ENCODE measurements at regions not wholly inside any gene's neighbourhood (a gene's known extent, or its start where the extent isn't known, plus 50 kb on each side); places are given as distances from the start of the nearest gene placed in this dataset.
"Not testable (repeated sequence)": the region's sequence is repeated elsewhere in the genome, so short reads cannot be mapped to it uniquely, and the experiment has no call there.

DNA sequence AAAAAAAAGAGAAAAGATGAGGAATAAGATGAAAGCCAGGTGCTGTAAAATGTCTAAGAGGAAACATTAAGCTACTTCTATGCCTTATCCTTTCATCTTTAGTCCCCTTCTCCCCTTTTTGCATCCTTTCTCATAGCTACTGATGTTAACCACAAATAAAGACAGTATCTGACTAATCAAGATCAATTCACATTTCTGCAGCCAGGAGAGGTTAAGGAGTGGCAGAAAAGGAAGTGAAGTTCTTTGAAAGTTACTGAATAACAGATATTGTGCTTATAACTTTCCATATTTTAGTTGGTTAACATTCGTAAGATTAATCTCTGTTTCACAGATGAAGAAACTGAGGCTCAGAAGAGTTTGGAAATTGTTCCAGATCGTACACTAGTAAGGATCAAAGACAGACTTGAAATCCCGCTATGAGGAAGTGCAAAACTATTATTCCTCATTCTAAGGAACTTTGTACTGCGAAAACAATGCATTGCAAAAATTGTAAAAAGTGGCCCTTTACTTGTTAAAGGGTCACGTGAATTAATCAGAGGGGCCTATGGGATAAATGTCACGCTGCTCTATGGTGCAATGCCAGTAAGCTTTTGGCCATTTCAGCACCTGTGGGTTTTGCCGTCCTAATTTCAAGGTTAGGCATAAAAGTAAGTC is 117.7 kb upstream of the GRM7 start:
- DNase-seq, result no peak

GRCh38 chr3:6746443-6746842 is 114.5 kb upstream of the GRM7 start:
- no peak for DNase-seq

DNA sequence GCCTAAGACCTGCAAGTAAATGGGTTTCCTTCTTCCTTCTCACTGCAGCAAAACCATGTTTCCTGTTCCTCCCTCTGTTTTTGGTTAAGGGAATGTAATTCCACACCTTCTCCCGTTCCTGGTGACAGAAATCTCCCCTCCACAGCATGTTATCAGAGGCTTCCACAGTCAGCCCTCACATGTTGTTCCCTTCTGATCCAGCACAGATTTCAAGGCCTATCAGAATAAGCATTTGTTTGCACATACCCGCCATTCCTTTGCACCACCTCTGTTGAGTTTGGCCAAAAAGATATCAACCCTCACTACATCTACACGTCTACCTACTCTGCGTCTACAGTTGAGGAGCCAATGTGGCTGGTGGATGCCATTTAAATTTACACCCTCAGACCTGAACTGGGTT is 113.9 kb upstream of the GRM7 start:
- DNase-seq, result no peak

DNA sequence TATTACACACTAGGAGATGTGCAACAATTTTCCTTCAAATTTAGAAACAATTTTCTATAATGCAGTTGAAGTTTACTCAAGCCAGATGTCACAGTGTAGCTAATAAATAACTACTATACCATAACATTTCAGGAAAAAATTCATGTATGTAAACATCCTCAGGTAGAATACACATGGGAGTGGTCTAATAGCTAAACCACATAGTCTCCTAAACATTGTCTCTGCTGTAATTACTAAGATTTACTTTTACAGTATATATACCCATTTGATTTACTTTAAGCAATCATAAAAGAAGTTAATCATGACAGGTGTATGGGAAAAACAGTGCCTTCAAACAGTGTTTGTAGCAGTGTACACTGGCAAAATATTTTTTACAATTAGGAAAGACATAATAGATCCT is 110.1 kb upstream of the GRM7 start:
- DNase-seq, result no peak

DNA sequence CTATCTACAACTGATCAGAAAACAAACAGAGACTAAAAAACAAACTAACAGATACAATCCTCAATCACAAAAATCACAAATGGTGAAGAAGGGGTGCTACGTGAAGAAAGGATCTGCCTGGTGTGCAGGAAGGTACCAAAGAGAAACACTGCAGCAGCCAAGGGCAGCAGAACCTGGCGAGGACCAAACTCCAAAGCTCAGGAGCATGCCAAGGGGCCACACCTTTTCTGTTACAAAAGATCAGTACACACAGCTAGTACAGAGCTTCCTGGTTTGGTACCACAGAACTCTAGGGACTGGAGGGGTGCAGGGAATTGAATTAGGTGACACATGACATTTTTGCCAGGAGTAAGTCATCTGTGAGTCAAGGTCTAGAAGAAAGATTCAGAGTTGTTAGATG is 107.4 kb upstream of the GRM7 start:
- DNase-seq, result no peak

DNA sequence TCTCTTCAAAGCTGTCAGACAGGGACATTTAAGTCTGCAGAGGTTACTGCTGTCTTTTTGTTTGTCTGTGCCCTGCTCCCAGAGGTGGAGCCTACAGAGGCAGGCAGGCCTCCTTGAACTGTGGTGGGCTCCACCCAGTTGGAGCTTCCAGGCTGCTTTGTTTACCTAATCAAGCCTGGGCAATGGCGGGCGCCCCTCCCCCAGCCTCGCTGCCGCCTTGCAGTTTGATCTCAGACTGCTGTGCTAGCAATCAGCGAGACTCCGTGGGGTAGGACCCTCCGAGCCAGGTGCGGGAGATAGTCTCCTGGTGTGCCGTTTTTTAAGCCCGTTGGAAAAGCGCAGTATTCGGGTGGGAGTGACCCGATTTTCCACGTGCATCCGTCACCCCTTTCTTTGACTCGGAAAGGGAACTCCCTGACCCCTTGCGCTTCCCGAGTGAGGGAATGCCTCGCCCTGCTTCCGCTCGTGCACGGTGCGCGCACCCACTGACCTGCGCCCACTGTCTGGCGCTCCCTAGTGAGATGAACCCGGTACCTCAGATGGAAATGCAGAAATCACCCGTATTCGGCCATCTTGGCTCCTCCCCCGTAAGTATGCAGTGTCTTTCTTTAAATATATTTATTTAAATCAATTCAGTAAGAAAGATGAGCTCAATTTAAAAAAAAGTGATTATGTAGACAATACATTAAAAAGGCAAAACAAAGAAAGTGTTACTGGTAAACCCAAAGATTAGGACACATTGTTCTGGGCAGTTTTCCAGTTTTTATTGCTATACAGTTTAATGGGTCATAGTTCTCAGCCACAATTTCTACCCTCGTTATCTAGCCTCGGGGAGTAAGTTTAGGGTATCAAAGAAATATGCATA is 91.2 kb upstream of the GRM7 start:
- not testable (repeated sequence) for DNase-seq

- no peak for DNase-seq
Observed at GRCh38 chr3:6770397-6770690, 90.6 kb upstream of the GRM7 start.

GRCh38 chr3:6771171-6771570 is 89.7 kb upstream of the GRM7 start:
- DNase-seq, result no peak

- no peak for DNase-seq
Observed at GRCh38 chr3:6779140-6779539, 81.8 kb upstream of the GRM7 start.

DNA sequence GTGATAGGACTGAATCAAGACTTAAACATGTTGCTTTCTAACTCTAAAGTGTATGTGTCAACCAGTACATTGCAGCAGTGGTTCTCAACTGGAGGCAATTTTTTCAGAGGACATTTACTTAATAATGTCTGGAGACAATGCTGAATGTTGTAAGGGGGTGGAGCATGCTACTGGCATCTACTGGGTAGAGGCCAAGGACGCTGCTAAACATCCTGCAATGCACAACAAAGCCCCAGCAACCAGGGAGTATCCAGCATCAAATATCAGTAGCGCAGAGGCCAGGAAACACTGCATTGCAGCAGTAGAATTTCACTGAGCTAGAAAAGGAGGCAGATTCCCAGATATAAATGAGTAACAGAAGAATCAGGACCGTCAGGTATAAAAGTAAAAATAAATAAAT is 79.8 kb upstream of the GRM7 start:
- DNase-seq, result no peak

DNA sequence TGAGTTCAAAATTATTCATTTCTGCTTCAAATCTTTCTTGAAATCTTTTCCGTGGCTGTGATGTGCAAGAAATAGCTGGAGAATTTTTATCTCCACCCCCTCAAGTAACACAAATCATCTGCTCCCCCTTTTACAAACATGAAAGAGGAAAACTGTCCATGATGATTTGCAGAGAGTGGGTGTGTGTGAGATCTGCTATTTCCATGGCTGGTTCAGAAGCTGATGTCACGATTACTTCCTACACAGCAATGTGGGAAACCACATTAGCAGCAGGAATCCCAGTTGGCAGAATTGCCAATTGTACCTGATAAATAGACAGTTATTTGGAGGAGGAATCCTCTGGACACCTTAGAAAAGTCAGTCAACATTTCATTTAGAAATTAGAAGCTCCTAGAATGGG is 75.2 kb upstream of the GRM7 start:
- DNase-seq, result no peak

DNA sequence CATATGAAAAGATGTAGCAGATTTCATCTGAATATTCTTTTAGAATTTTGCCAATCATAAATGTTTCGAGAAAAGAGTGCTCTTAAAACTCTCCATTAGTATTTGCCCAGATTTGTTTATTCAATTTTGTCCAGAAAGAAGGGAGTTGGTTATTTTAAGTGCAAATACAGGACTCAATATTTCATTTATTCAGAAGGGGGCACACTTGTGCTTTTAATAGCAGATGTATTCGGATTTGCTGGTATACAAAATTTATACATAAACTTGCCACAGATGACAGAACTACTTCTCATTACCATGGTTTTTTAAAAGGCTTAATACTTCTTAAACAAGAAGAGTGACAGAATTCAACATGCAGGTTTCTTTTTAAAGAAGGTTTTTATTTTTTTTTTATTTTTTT is 69.8 kb upstream of the GRM7 start:
- DNase-seq, result no peak

GRCh38 chr3:6799264-6799915 is 61.5 kb upstream of the GRM7 start:
- no peak for DNase-seq

- no peak for DNase-seq
Observed at GRCh38 chr3:6803619-6804018, 57.3 kb upstream of the GRM7 start.

- DNase-seq, result no peak
Observed at GRCh38 chr3:6805236-6805635, 55.7 kb upstream of the GRM7 start.

- DNase-seq, result no peak
Observed at GRCh38 chr3:6806991-6807390, 53.9 kb upstream of the GRM7 start.

DNA sequence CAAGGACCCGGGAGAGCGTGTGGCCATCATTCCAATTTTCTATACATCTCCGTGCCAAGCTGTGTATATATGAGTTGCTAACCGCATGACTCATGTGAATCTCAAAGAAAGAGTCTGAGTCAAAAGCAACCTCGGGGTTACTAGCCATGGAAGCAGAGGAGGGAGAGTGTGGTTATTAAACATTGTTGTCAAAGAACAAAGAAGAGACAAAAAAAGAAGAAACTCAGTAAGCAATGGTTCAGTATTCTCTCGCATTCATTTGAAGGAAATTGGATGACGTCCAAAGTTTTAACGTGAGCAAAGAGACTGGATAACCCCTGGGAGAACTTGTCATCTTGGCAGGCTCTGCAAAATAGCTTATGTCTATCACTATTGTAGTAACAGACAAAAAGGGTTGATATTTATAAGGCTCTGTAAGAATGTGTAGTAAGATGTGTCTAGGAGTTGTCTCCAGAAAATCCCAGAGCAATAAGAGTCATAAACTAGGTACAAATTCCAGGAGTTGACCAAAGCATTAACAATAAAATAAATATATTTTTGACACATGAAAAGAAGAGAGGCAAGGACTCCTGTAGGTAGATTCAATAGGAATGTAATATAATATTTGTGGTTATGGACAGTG is 52.8 kb upstream of the GRM7 start:
- DNase-seq, result no peak

DNA sequence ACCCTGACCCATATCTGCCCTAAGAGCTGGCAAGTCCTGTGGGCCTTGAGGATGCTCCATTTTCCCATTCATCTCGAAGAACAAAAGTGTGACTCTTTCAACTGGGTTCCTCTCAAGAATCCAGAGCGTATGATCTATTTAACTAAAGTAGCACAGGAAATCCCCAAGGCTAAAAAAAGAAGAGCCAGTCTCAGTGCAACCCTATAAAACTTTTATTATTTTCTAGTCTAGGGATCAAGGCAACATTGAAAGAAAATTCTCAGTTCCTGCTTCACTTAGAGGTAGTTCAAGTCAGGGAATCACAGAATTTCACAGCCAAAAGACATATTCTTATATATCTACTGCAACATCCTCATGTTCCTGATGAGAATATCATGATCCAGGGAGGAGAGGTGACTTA is 51.6 kb upstream of the GRM7 start:
- DNase-seq, result no peak
